ENCODE measurements at regions not wholly inside any gene's neighbourhood (a gene's known extent, or its start where the extent isn't known, plus 50 kb on each side); places are given as distances from the start of the nearest gene placed in this dataset.

DNA sequence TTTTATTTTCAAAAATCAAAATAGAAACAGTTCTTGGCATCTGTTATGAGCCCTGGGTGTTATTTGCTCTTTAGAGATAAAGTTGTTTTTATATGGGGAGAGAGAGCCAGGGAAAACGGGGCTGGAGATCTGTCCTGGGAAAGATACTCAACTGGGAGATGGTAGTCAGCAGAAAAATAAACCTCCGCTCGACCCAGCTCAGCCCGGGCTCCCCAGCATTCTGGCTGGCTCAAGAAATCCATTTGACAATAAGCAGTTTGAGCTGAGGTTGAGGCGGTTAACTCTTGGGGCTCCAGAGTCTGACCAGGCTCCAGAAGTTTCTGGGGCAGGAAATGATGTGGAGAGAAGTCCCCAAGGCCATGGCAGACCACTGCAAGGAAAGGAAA, 151.9 kb downstream of the IRX5 start:
- H3K27ac ChIP-seq, result no peak overlapping the region
- no peak for TF ChIP-seq ZFX (IDR thresholded peaks at IDR 0.05; ENCODE audit: borderline replicate concordance)
- no peak for TF ChIP-seq CTCF (IDR thresholded peaks at IDR 0.05)

- no peak overlapping the region for H3K27ac ChIP-seq
- TF ChIP-seq CTCF (IDR thresholded peaks at IDR 0.05) (no peak), ZFX (IDR thresholded peaks at IDR 0.05; ENCODE audit: borderline replicate concordance) (no peak)
Observed at GRCh38 chr16:55083052-55083451, 152.4 kb downstream of the IRX5 start.

DNA sequence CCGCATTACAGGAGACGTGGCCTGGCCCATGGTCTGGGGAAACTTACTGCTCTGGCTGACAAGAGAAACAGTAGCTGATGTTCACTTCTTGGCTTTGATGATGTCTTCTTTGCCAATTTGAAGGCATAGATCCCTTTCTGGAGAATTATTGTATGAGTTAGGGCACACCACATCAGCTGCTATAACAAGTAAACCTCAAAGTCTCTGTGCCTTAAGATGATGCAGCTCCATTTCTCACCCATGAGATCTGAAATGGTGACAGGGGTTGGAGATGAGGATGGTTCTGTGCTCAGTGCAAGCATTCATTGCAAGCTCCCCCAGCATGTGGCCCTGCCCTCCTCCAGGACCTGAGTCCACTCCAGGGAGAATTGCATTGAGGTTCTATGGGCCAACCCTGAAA, 157.4 kb downstream of the IRX5 start:
- TF ChIP-seq ZFX (IDR thresholded peaks at IDR 0.05; ENCODE audit: borderline replicate concordance) (no peak), CTCF (IDR thresholded peaks at IDR 0.05) (no peak)
- no peak overlapping the region for H3K27ac ChIP-seq

GRCh38 chr16:55089600-55089999, 158.9 kb downstream of the IRX5 start:
- no peak for TF ChIP-seq CTCF (IDR thresholded peaks at IDR 0.05)
- no peak for TF ChIP-seq ZFX (IDR thresholded peaks at IDR 0.05; ENCODE audit: borderline replicate concordance)
- H3K27ac ChIP-seq, result no peak overlapping the region

- H3K27ac ChIP-seq, result no peak overlapping the region
- TF ChIP-seq ZFX (IDR thresholded peaks at IDR 0.05; ENCODE audit: borderline replicate concordance) (no peak), CTCF (IDR thresholded peaks at IDR 0.05) (no peak)
Observed at GRCh38 chr16:55091213-55091870, 160.7 kb downstream of the IRX5 start.

DNA sequence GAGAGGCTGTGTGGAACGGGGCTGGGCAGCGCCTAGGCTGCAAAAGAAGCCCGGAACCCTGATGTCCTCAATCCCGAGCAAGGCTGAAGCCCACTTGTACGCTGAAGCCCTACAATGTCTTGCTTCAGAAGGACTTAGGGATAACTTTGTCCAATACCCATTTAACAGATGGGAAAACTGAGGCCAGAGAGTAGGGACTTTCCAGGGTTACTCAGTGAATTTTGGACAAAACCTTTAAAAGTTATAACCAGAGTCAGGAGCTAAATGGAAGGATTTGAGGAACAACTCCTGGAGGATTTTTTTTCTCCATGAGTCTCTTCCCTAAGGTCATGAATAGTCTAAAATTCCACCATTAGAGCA, 161.2 kb downstream of the IRX5 start:
- TF ChIP-seq CTCF (IDR thresholded peaks at IDR 0.05) (no peak), ZFX (IDR thresholded peaks at IDR 0.05; ENCODE audit: borderline replicate concordance) (no peak)
- H3K27ac ChIP-seq, result no peak overlapping the region

- no peak overlapping the region for H3K27ac ChIP-seq
- no peak for TF ChIP-seq CTCF (IDR thresholded peaks at IDR 0.05)
- TF ChIP-seq ZFX (IDR thresholded peaks at IDR 0.05; ENCODE audit: borderline replicate concordance), result no peak
Observed at GRCh38 chr16:55100100-55100499, 169.4 kb downstream of the IRX5 start.

All from 22Rv1 (cell line).